ENCODE measurements at regions not wholly inside any gene's neighbourhood (a gene's known extent, or its start where the extent isn't known, plus 50 kb on each side); places are given as distances from the start of the nearest gene placed in this dataset.
A peak's percentile ranks its signal among the peaks of the same experiment; 100 is the strongest.
"Not testable (repeated sequence)": the region's sequence is repeated elsewhere in the genome, so short reads cannot be mapped to it uniquely, and the experiment has no call there.

DNA sequence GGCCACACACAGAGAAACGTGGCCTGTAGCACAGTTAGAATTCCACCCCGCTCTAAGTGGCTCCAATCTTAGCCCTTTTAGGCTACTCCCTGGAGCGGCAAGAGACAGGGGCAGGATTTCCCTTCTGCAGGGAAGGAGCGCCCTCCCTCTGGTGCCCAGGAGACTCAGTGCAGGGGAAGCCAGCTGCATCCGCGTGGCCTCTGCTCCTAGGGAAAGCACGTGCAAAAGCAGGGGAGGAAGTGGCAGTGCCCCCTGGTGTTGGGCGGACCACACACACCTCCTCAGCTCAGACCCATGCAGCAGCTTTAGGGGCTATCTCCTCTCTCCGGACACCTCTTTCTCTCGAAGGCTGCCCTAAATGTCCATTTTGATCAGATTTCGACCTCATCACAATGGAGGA lies 50.0 kb downstream of the SPRING1 start:
- no peaks in the 10 kb centered on the region for H3K4me1 ChIP-seq (replicated peaks)
- H3K9me3 ChIP-seq (replicated peaks): no peaks in the 10 kb centered on the region
- no peak overlapping the region for H3K4me3 ChIP-seq
- H3K27ac ChIP-seq: no peak overlapping the region
- H3K36me3 ChIP-seq: no peaks in the 10 kb centered on the region
- DNase-seq (ENCODE audit: low read depth in 1 of 2, low spot score in 2 of 2): peak in 1 of 2 experiments; percentile 54
- peaks cover 6% of the 10 kb centered on the region; the same call in 1 of the 2 replicates for H3K27me3 ChIP-seq (replicated peaks)

DNA sequence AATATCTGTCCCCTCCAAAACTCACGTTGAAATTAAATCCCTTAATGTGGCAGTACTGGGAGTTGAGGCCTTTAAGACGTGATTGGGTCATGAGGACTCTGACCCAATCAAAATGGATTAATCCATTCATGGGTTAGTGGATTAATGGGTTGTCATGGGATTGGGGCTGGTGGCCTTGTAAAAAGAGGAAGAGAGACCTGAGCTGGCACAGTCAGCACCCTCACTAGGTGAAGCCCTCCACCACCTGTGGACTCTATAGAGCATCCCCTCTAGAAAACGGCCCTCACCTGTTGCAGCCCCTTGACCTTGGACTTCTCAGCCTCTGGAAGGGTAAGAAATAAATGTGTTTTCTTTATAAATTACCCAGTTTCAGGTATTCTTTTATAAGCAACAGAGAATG lies 53.0 kb downstream of the SPRING1 start:
- no peak for DNase-seq (ENCODE audit: low read depth in 1 of 2, low spot score in 2 of 2)
- Histone ChIP-seq H3K9me3 (replicated peaks) (no peaks in the 10 kb centered on the region), H3K27me3 (replicated peaks) (no peaks in the 10 kb centered on the region), H3K4me1 (replicated peaks) (no peaks in the 10 kb centered on the region), H3K36me3 (no peaks in the 10 kb centered on the region), H3K27ac (no peak overlapping the region), H3K4me3 (no peak overlapping the region)

DNA sequence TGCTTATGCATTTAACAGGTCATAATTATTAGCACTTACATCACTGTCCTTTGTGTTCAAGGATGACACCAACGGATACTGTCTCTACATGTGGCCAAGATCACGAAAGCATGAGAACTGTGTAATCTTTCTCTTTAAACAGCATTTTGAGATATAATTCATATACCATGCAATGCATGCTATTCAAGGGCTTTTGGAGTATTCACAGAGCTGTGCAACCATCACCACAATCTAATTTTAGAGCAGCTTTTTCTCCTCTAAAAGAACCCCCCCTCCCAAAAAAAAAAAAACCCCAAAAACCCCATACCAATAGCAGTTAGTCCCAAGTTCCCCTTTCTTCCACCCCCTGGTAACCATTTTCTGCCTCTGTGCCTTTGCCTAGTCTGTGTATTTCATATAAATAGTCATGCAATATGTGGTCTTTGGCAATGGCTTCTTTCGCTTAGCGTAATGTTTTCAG lies 60.6 kb downstream of the SPRING1 start:
- no peak overlapping the region for H3K27ac ChIP-seq
- no peaks in the 10 kb centered on the region for H3K36me3 ChIP-seq
- H3K4me1 ChIP-seq (replicated peaks): peaks cover 3% of the 10 kb centered on the region; the same call in 1 of the 2 replicates
- H3K27me3 ChIP-seq (replicated peaks): no peaks in the 10 kb centered on the region
- no peak overlapping the region for H3K4me3 ChIP-seq
- DNase-seq (ENCODE audit: low read depth in 1 of 2, low spot score in 2 of 2): no peak
- H3K9me3 ChIP-seq (replicated peaks): no peaks in the 10 kb centered on the region

- no peak overlapping the region for H3K4me3 ChIP-seq
- H3K9me3 ChIP-seq (replicated peaks): no peaks in the 10 kb centered on the region
- H3K4me1 ChIP-seq (replicated peaks): peaks cover 3% of the 10 kb centered on the region; the same call in 1 of the 2 replicates
- no peak overlapping the region for H3K27ac ChIP-seq
- no peaks in the 10 kb centered on the region for H3K27me3 ChIP-seq (replicated peaks)
- no peak for DNase-seq (ENCODE audit: low read depth in 1 of 2, low spot score in 2 of 2)
- H3K36me3 ChIP-seq: no peaks in the 10 kb centered on the region
Measured at GRCh38 chr12:116675339-116676107, 62.3 kb downstream of the SPRING1 start.

GRCh38 chr12:116674643-116675183 lies 63.2 kb downstream of the SPRING1 start:
- no peak for DNase-seq (ENCODE audit: low read depth in 1 of 2, low spot score in 2 of 2)
- Histone ChIP-seq H3K36me3 (no peaks in the 10 kb centered on the region), H3K4me3 (no peak overlapping the region), H3K4me1 (replicated peaks) (peaks cover 3% of the 10 kb centered on the region; the same call in 1 of the 2 replicates), H3K9me3 (replicated peaks) (no peaks in the 10 kb centered on the region), H3K27ac (no peak overlapping the region), H3K27me3 (replicated peaks) (no peaks in the 10 kb centered on the region)

GRCh38 chr12:116673681-116674111 lies 64.2 kb downstream of the SPRING1 start:
- H3K27me3 ChIP-seq (replicated peaks): no peaks in the 10 kb centered on the region
- no peak for DNase-seq (ENCODE audit: low read depth in 1 of 2, low spot score in 2 of 2)
- no peak overlapping the region for H3K27ac ChIP-seq
- H3K9me3 ChIP-seq (replicated peaks): no peaks in the 10 kb centered on the region
- H3K4me3 ChIP-seq: no peak overlapping the region
- H3K4me1 ChIP-seq (replicated peaks): peaks cover 3% of the 10 kb centered on the region; the same call in 1 of the 2 replicates
- H3K36me3 ChIP-seq: no peaks in the 10 kb centered on the region

DNA sequence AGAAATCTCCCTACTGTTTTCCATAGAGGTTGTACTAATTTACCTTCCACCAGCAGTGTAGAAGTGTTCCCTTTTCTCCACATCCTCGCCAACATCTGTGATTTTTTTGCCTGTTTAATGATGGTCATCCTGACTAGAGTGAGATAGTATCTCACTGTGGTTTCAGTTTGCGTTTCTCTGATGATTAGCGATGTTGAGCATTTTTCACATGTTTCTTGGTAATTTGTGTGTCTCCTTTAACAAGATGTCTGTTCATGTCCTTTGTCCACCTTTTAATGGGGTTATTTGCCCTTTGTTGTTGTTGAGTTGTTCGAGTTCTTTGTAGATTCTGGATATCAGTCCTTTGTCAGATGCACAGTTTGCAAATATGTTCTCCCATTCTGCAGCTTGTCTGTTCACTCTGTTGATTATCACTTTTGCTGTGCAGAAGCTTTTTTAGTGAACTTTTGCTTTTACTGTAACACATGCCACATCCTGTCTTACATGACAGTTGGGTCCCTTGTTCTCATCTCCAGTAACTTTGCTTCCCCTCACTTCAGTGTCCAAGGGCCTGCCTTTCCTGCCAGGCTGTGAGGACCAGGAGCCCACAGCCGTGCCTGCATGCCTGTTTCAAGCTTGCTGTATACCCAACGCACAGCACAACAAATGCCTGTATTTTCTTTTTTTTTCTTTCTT lies 64.9 kb downstream of the SPRING1 start:
- Histone ChIP-seq H3K4me3 (no peak overlapping the region), H3K9me3 (replicated peaks) (no peaks in the 10 kb centered on the region), H3K36me3 (no peaks in the 10 kb centered on the region), H3K27ac (no peak overlapping the region), H3K4me1 (replicated peaks) (peaks cover 3% of the 10 kb centered on the region; the same call in 1 of the 2 replicates), H3K27me3 (replicated peaks) (no peaks in the 10 kb centered on the region)
- DNase-seq (ENCODE audit: low read depth in 1 of 2, low spot score in 2 of 2): no peak

- H3K27me3 ChIP-seq (replicated peaks): no peaks in the 10 kb centered on the region
- no peak overlapping the region for H3K27ac ChIP-seq
- H3K36me3 ChIP-seq: no peaks in the 10 kb centered on the region
- no peak overlapping the region for H3K4me3 ChIP-seq
- no peak for DNase-seq (ENCODE audit: low read depth in 1 of 2, low spot score in 2 of 2)
- peaks cover 3% of the 10 kb centered on the region; the same call in 1 of the 2 replicates for H3K4me1 ChIP-seq (replicated peaks)
- no peaks in the 10 kb centered on the region for H3K9me3 ChIP-seq (replicated peaks)
Measured at GRCh38 chr12:116672010-116672409, 65.9 kb downstream of the SPRING1 start.

GRCh38 chr12:116670859-116671258 lies 67.0 kb downstream of the SPRING1 start:
- no peak overlapping the region for H3K4me3 ChIP-seq
- no peaks in the 10 kb centered on the region for H3K27me3 ChIP-seq (replicated peaks)
- H3K36me3 ChIP-seq: no peaks in the 10 kb centered on the region
- no peak overlapping the region for H3K27ac ChIP-seq
- H3K4me1 ChIP-seq (replicated peaks): peaks cover 3% of the 10 kb centered on the region; the same call in 1 of the 2 replicates
- DNase-seq (ENCODE audit: low read depth in 1 of 2, low spot score in 2 of 2): no peak
- H3K9me3 ChIP-seq (replicated peaks): no peaks in the 10 kb centered on the region

GRCh38 chr12:116667752-116668151 lies 70.1 kb downstream of the SPRING1 start:
- Histone ChIP-seq H3K4me3 (no peak overlapping the region), H3K27ac (no peak overlapping the region)

DNA sequence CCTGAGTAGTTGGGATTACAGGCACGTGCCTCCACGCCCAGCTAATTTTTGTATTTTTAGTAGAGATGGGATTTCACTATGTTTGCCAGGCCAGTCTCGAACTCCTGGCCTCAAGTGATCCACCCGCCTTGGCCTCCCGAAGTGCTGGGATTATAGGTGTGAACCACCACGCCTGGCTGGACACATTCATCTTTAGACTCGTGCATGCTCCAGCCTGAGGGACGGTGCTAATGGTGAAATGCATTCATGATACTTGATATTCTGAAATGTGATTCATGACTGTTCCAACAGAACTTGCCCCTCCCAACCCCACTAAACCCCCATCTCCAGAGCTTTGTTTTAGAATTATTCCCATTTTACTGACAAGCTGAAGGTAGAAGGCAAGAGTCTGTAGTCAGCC lies 71.0 kb downstream of the SPRING1 start:
- not testable (repeated sequence) for H3K4me3 ChIP-seq; DNase-seq (ENCODE audit: low read depth in 1 of 2, low spot score in 2 of 2)

More at GRCh38 chr12:116667752-116668151, 70.1 kb downstream of the SPRING1 start:
- Histone ChIP-seq H3K36me3 (no peaks in the 10 kb centered on the region), H3K27me3 (replicated peaks) (no peaks in the 10 kb centered on the region), H3K4me1 (replicated peaks) (no peaks in the 10 kb centered on the region), H3K9me3 (replicated peaks) (no peaks in the 10 kb centered on the region)
- no peak for DNase-seq (ENCODE audit: low read depth in 1 of 2, low spot score in 2 of 2)

DNA sequence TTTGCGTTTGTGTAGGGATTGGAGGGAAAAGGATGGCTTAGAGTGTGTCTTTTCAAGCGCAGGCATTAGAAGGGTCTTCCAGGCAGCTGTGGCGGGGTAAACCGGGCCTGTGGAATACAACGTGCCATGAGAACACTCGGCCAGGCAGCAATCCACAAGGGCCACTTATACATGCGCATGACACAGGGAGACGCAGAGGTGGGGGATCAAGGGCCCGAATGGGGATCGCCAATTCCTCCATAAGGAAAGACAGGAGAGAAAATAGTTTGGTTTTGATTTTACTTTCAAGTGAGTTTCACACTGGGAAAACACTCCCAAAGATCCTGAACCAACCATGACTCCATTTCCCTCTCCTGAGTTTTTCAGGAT lies 71.6 kb downstream of the SPRING1 start:
- DNase-seq (ENCODE audit: low read depth in 1 of 2, low spot score in 2 of 2): no peak
- no peaks in the 10 kb centered on the region for H3K27me3 ChIP-seq (replicated peaks)
- no peaks in the 10 kb centered on the region for H3K9me3 ChIP-seq (replicated peaks)
- H3K4me3 ChIP-seq: no peak overlapping the region
- H3K36me3 ChIP-seq: no peaks in the 10 kb centered on the region
- no peak overlapping the region for H3K27ac ChIP-seq
- no peaks in the 10 kb centered on the region for H3K4me1 ChIP-seq (replicated peaks)

More for the DNA sequence above, 71.0 kb downstream of the SPRING1 start:
- H3K27me3 ChIP-seq (replicated peaks); H3K27ac ChIP-seq; H3K4me1 ChIP-seq (replicated peaks); H3K9me3 ChIP-seq (replicated peaks); H3K36me3 ChIP-seq: not testable (repeated sequence)

- Histone ChIP-seq H3K36me3 (no peaks in the 10 kb centered on the region), H3K4me1 (replicated peaks) (no peaks in the 10 kb centered on the region), H3K9me3 (replicated peaks) (no peaks in the 10 kb centered on the region), H3K4me3 (no peak overlapping the region), H3K27me3 (replicated peaks) (no peaks in the 10 kb centered on the region), H3K27ac (no peak overlapping the region)
- no peak for DNase-seq (ENCODE audit: low read depth in 1 of 2, low spot score in 2 of 2)
Measured at GRCh38 chr12:116665666-116666304, 72.1 kb downstream of the SPRING1 start.
